ENCODE measurements at regions not wholly inside any gene's neighbourhood (a gene's known extent, or its start where the extent isn't known, plus 50 kb on each side); places are given as distances from the start of the nearest gene placed in this dataset.

DNA sequence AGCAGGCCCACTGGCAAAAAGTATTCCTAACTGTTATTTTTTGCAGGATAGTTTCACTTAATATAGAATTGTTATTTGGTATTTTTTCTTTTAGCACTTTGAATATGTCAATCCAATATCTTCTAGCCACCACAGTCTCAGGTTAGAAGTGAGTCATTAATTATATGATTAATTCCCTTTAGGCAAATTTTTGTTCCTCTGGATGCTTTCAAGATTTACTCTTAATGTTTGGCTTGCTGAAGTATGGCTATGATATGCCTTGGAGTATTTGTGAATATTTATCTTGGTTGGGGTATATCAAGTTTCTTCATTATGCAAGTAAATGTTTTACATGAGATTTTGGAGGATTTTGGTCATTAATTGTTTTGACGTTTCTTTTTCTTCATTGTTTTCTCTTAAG lies 152.1 kb upstream of the ALCAM start:
- TF ChIP-seq SUZ12 (IDR thresholded peaks at IDR 0.05; ENCODE audit: extremely low read depth, insufficient read depth, insufficient read length) (no peak), YY1 (IDR thresholded peaks at IDR 0.05; ENCODE audit: insufficient read depth, insufficient read length) (no peak)
